Liver (tissue), 8 donors: ENCODE measurements at regions not wholly inside any gene's neighbourhood (a gene's known extent, or its start where the extent isn't known, plus 50 kb on each side); places are given as distances from the start of the nearest gene placed in this dataset.

Source experiments
- DNase-seq: peaks from one replicate; pipeline ENCODE4 v3.0.0-alpha.2; 2017; ENCODE audit warnings: low spot score
- H3K27ac ChIP-seq, 2 donors: one replicate each; pipeline ENCODE4 v1.7.0; 2013; ENCODE audit warnings: inconsistent platforms in 2 of 2, low read length in 2 of 2, control low read depth in 1 of 2, low read depth in 1 of 2, mild to moderate bottlenecking in 1 of 2
- H3K27me3 ChIP-seq, 4 donors: one replicate each; pipeline versions ENCODE4 v1.6.1 to v1.7.0; 2013; ENCODE audit warnings: low read length in 3 of 4, inconsistent platforms in 1 of 4, mild to moderate bottlenecking in 1 of 4, moderate library complexity in 1 of 4; ENCODE audit not compliant: control insufficient read depth in 4 of 4, insufficient read depth in 4 of 4
- H3K36me3 ChIP-seq, 4 donors: one replicate each; pipeline versions ENCODE4 v1.6.1 to v1.7.0; 2013; ENCODE audit warnings: low read length in 3 of 4, mild to moderate bottlenecking in 3 of 4, low read depth in 1 of 4, moderate library complexity in 1 of 4; ENCODE audit not compliant: control insufficient read depth in 4 of 4, insufficient read depth in 3 of 4
- H3K4me1 ChIP-seq, 4 donors: one replicate each; pipeline versions ENCODE4 v1.6.1 to v1.7.0; 2013; ENCODE audit warnings: low read length in 3 of 4, mild to moderate bottlenecking in 3 of 4, moderate library complexity in 1 of 4; ENCODE audit not compliant: control insufficient read depth in 4 of 4, insufficient read depth in 4 of 4
- H3K4me3 ChIP-seq, 3 donors: one replicate each; pipeline versions ENCODE4 v1.6.1 to v1.7.0; 2013; ENCODE audit warnings: low read length in 3 of 3, control low read depth in 1 of 3, low read depth in 1 of 3, mild to moderate bottlenecking in 1 of 3
- H3K9ac ChIP-seq, 2 donors: one replicate each; pipeline ENCODE4 v1.7.0; 2013; ENCODE audit warnings: low read length in 2 of 2, mild to moderate bottlenecking in 2 of 2, moderate library complexity in 2 of 2, control low read depth in 1 of 2, low read depth in 1 of 2
- H3K9me3 ChIP-seq, 4 donors: one replicate each; pipeline versions ENCODE4 v1.6.1 to v1.7.0; 2013; ENCODE audit warnings: low read length in 3 of 4; ENCODE audit not compliant: control insufficient read depth in 4 of 4
- EGR1 ChIP-seq, 2 donors: IDR thresholded peaks; 2 replicates each; pipeline ENCODE4 v1.6.1; 2016 to 2018; ENCODE audit warnings: antibody characterized with exemption in 2 of 2, low read depth in 2 of 2
- FOXA1 ChIP-seq: IDR thresholded peaks from 2 replicates; pipeline ENCODE4 v1.6.1; 2016; ENCODE audit warnings: antibody characterized with exemption
- FOXA2 ChIP-seq: IDR thresholded peaks from 2 replicates; pipeline ENCODE4 v1.6.1; 2016; ENCODE audit warnings: antibody characterized with exemption
- GABPA ChIP-seq, 2 donors: IDR thresholded peaks in 1 of 2; conservative IDR thresholded peaks in 1 of 2; 2 replicates each; pipeline ENCODE4 v1.6.1; 2016; ENCODE audit warnings: antibody characterized with exemption in 2 of 2, mild to moderate bottlenecking in 1 of 2, moderate library complexity in 1 of 2
- HNF4A ChIP-seq, 2 donors: conservative IDR thresholded peaks; 2 replicates each; pipeline ENCODE4 v1.6.1; 2016; ENCODE audit warnings: antibody characterized with exemption in 2 of 2, mild to moderate bottlenecking in 2 of 2
- HNF4G ChIP-seq: IDR thresholded peaks from 2 replicates; pipeline ENCODE4 v1.6.1; 2016; ENCODE audit warnings: antibody characterized with exemption
- JUND ChIP-seq, 2 donors: IDR thresholded peaks; 2 replicates each; pipeline ENCODE4 v1.6.1; 2016; ENCODE audit warnings: antibody characterized with exemption in 2 of 2
- NR2F2 ChIP-seq: IDR thresholded peaks from 2 replicates; pipeline ENCODE4 v1.6.1; 2016; ENCODE audit warnings: antibody characterized with exemption
- RAD21 ChIP-seq, 2 donors: IDR thresholded peaks; 2 replicates each; pipeline ENCODE4 v1.6.1; 2016; ENCODE audit warnings: antibody characterized with exemption in 2 of 2, mild to moderate bottlenecking in 2 of 2
- RXRA ChIP-seq, 2 donors: IDR thresholded peaks; 2 replicates each; pipeline ENCODE4 v1.6.1; 2017 to 2018; ENCODE audit warnings: antibody characterized with exemption in 2 of 2, mild to moderate bottlenecking in 1 of 2
- SP1 ChIP-seq: IDR thresholded peaks from 2 replicates; pipeline ENCODE4 v1.6.1; 2018; ENCODE audit warnings: antibody characterized with exemption, mild to moderate bottlenecking
- TAF1 ChIP-seq: conservative IDR thresholded peaks from 2 replicates; pipeline ENCODE4 v1.6.1; 2016; ENCODE audit warnings: antibody characterized with exemption, mild to moderate bottlenecking
- YY1 ChIP-seq: IDR thresholded peaks from 2 replicates; pipeline ENCODE4 v1.6.1; 2016; ENCODE audit warnings: antibody characterized with exemption, mild to moderate bottlenecking
- WGBS: extraction: QIAGEN DNeasy Blood & Tissue Kit; methylation state at CpG from one replicate; pipeline ENCODE4 v1.1.7; 2013; 5-methylcytosine and 5-hydroxymethylcytosine counted together
- TF ChIP-seq, protein P1 (sequence below): IDR thresholded peaks from 2 replicates; pipeline ENCODE4 v1.6.1; 2016; ENCODE audit warnings: antibody characterized with exemption
- TF ChIP-seq, protein P2 (sequence below): IDR thresholded peaks from 2 replicates; pipeline ENCODE4 v1.6.1; 2016; ENCODE audit warnings: antibody characterized with exemption
- TF ChIP-seq, protein P3 (sequence below): IDR thresholded peaks from 2 replicates; pipeline ENCODE4 v1.6.1; 2016; ENCODE audit warnings: antibody characterized with exemption
- TF ChIP-seq, protein P4 (sequence below): fragments of 150-350 bp; IDR thresholded peaks from 2 replicates; pipeline ENCODE4 v1.5.1; 2017; ENCODE audit warnings: improper control_type of control experiment, low read depth, low read length; ENCODE audit not compliant: missing input control
- TF ChIP-seq, protein P5 (sequence below): IDR thresholded peaks from 2 replicates; pipeline ENCODE4 v1.6.1; 2016; ENCODE audit warnings: antibody characterized with exemption, mild to moderate bottlenecking
- donor health status: healthy.
- donor health status: healthy.
- donor health status: healthy.
- donor health status: healthy.
- donor health status: healthy.

DNA sequence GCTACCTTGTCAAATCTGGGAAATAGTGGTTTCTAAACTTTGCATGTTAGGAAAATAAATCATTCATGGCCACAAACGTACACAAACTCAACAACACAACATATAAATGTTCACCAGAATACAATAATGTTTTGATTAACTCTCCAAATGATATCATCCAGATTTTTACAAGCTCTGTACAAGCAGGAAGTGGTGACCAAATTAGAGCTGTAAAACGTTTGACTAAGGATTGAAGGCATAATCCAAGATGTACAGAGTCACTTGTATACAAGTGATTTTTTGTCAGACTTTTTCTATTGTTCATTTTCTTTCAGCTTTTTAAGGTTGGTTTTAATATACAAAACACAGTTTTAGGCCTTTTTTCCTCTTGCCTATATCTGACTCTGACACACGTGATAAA, 748.4 kb upstream of the GRM7 start:
- H3K36me3 ChIP-seq = no peaks in the 10 kb centered on the region
- no peaks in the 10 kb centered on the region for H3K27me3 ChIP-seq
- H3K9ac ChIP-seq = no peak overlapping the region
- no peaks in the 10 kb centered on the region for H3K4me1 ChIP-seq
- no peak for DNase-seq
- TF ChIP-seq JUND (IDR thresholded peaks at IDR 0.05) (no peak), RAD21 (IDR thresholded peaks at IDR 0.05) (no peak), FOXA2 (no peak), NR2F2 (no peak), FOXA1 (no peak), TAF1 (no peak), HNF4G (no peak)
- TF ChIP-seq, protein P1, sequence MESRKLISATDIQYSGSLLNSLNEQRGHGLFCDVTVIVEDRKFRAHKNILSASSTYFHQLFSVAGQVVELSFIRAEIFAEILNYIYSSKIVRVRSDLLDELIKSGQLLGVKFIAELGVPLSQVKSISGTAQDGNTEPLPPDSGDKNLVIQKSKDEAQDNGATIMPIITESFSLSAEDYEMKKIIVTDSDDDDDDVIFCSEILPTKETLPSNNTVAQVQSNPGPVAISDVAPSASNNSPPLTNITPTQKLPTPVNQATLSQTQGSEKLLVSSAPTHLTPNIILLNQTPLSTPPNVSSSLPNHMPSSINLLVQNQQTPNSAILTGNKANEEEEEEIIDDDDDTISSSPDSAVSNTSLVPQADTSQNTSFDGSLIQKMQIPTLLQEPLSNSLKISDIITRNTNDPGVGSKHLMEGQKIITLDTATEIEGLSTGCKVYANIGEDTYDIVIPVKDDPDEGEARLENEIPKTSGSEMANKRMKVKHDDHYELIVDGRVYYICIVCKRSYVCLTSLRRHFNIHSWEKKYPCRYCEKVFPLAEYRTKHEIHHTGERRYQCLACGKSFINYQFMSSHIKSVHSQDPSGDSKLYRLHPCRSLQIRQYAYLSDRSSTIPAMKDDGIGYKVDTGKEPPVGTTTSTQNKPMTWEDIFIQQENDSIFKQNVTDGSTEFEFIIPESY = no peak
- TF ChIP-seq, protein P2, sequence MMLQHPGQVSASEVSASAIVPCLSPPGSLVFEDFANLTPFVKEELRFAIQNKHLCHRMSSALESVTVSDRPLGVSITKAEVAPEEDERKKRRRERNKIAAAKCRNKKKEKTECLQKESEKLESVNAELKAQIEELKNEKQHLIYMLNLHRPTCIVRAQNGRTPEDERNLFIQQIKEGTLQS = no peak
- H3K27ac ChIP-seq = no peak overlapping the region
- H3K4me3 ChIP-seq = no peak overlapping the region
- WGBS = 72% methylated on average over 3 of the region's 3 CpGs
- H3K9me3 ChIP-seq = no peaks in the 10 kb centered on the region

DNA sequence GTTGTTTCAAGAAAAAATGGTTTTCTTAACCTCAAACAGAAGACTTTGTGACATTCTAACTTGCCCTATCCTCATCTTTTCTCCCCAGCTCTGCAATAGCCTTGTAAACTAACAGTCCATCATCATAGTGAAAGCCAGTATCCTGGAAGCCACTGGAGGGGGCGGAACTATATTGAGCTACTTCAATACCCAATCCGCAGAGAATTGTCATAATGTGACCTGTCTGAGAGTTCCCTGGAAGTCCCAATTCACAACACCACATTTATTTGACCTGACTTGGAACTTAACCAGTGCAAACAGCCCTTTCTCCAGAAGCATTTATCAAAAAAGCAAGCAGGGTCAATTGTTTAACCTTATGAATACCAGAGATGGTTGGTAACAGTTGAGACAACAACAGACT, 747.6 kb upstream of the GRM7 start:
- Histone ChIP-seq H3K27me3 (no peaks in the 10 kb centered on the region), H3K27ac (no peak overlapping the region), H3K4me1 (no peaks in the 10 kb centered on the region), H3K9ac (no peak overlapping the region), H3K9me3 (no peaks in the 10 kb centered on the region), H3K36me3 (no peaks in the 10 kb centered on the region), H3K4me3 (no peak overlapping the region)
- TF ChIP-seq, protein P3, sequence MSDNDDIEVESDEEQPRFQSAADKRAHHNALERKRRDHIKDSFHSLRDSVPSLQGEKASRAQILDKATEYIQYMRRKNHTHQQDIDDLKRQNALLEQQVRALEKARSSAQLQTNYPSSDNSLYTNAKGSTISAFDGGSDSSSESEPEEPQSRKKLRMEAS = no peak
- TF ChIP-seq RAD21 (IDR thresholded peaks at IDR 0.05) (no peak), JUND (IDR thresholded peaks at IDR 0.05) (no peak), FOXA2 (no peak), NR2F2 (no peak), GABPA (IDR thresholded peaks at IDR 0.05 in 1 of 2, conservative IDR thresholded peaks at IDR 0.05 in 1 of 2) (no peak), FOXA1 (no peak), HNF4G (no peak), TAF1 (no peak), HNF4A (conservative IDR thresholded peaks at IDR 0.05) (no peak), EGR1 (IDR thresholded peaks at IDR 0.05; ENCODE audit: low read depth in 2 of 2) (no peak), SP1 (no peak), RXRA (IDR thresholded peaks at IDR 0.05) (no peak), YY1 (no peak)
- TF ChIP-seq, protein P4, sequence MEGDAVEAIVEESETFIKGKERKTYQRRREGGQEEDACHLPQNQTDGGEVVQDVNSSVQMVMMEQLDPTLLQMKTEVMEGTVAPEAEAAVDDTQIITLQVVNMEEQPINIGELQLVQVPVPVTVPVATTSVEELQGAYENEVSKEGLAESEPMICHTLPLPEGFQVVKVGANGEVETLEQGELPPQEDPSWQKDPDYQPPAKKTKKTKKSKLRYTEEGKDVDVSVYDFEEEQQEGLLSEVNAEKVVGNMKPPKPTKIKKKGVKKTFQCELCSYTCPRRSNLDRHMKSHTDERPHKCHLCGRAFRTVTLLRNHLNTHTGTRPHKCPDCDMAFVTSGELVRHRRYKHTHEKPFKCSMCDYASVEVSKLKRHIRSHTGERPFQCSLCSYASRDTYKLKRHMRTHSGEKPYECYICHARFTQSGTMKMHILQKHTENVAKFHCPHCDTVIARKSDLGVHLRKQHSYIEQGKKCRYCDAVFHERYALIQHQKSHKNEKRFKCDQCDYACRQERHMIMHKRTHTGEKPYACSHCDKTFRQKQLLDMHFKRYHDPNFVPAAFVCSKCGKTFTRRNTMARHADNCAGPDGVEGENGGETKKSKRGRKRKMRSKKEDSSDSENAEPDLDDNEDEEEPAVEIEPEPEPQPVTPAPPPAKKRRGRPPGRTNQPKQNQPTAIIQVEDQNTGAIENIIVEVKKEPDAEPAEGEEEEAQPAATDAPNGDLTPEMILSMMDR = no peak
- TF ChIP-seq, protein P5, sequence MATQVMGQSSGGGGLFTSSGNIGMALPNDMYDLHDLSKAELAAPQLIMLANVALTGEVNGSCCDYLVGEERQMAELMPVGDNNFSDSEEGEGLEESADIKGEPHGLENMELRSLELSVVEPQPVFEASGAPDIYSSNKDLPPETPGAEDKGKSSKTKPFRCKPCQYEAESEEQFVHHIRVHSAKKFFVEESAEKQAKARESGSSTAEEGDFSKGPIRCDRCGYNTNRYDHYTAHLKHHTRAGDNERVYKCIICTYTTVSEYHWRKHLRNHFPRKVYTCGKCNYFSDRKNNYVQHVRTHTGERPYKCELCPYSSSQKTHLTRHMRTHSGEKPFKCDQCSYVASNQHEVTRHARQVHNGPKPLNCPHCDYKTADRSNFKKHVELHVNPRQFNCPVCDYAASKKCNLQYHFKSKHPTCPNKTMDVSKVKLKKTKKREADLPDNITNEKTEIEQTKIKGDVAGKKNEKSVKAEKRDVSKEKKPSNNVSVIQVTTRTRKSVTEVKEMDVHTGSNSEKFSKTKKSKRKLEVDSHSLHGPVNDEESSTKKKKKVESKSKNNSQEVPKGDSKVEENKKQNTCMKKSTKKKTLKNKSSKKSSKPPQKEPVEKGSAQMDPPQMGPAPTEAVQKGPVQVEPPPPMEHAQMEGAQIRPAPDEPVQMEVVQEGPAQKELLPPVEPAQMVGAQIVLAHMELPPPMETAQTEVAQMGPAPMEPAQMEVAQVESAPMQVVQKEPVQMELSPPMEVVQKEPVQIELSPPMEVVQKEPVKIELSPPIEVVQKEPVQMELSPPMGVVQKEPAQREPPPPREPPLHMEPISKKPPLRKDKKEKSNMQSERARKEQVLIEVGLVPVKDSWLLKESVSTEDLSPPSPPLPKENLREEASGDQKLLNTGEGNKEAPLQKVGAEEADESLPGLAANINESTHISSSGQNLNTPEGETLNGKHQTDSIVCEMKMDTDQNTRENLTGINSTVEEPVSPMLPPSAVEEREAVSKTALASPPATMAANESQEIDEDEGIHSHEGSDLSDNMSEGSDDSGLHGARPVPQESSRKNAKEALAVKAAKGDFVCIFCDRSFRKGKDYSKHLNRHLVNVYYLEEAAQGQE = no peak
- TF ChIP-seq, protein P1 = no peak
- DNase-seq = no peak
- 46% methylated on average over 2 of the region's 2 CpGs for WGBS
